Hindlimb muscle (tissue), 1 donor: ENCODE measurements at regions not wholly inside any gene's neighbourhood (a gene's known extent, or its start where the extent isn't known, plus 50 kb on each side); places are given as distances from the start of the nearest gene placed in this dataset.
"Not testable (repeated sequence)": the region's sequence is repeated elsewhere in the genome, so short reads cannot be mapped to it uniquely, and the experiment has no call there.

ENCODE experiments used
- DNase-seq: peaks from one replicate; pipeline ENCODE4 v3.0.0-alpha.2; 2013

DNA sequence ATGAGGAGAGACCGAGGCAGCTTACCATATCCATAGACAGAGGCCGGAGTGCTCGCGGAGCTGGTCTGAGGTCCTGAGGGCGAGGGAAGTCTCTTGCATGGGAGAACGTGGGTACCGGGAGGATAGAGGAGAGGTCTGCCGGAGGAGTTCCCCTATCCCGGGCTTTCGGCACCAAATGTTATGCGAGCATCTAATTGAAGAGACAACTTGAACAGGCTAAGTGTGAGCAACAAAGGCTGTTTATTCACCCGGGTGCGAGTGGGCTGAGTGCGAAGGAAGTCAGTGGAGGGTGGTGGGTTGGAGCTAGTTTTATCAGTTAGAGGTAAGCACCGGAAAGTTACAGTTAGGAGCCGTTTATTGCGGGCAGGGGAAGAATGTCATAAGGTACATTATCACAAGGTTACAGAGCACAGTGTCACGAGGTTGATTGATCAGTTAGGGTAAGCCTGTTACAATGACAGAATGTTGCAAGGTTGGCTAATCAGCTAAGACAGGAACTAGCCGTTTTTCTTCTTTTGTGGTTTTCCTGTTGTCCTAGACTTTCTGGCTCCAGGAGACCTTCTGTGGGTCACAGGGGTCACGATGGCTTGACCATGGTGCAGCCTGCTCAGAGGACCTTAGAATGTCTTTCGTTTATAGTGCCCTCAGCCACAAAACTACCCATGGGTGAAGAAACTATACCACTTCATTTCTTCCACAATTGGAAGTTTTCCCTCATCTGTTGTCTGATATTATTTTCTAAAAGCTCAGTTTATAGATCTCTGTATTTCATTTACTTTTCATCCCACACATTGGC is 746.0 kb upstream of the ADGRB3 start:
- no peak for DNase-seq

DNA sequence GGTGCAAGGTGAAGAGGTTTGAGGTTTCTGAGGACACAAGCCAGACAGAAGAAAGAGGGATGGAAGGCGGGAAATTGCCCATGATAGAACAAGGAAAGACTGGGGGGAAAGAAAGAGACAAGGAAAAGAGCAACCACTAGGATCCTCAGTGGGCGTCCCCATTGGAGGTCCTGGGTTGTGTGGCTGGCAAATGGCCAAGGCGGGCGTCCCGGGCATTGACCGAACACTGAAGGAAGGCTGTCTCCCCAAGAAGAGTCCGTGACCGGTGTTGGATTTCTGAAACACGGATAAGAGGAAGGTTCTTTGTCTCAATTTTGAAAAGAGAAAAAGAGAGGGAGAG is 746.6 kb upstream of the ADGRB3 start:
- DNase-seq, result no peak

DNA sequence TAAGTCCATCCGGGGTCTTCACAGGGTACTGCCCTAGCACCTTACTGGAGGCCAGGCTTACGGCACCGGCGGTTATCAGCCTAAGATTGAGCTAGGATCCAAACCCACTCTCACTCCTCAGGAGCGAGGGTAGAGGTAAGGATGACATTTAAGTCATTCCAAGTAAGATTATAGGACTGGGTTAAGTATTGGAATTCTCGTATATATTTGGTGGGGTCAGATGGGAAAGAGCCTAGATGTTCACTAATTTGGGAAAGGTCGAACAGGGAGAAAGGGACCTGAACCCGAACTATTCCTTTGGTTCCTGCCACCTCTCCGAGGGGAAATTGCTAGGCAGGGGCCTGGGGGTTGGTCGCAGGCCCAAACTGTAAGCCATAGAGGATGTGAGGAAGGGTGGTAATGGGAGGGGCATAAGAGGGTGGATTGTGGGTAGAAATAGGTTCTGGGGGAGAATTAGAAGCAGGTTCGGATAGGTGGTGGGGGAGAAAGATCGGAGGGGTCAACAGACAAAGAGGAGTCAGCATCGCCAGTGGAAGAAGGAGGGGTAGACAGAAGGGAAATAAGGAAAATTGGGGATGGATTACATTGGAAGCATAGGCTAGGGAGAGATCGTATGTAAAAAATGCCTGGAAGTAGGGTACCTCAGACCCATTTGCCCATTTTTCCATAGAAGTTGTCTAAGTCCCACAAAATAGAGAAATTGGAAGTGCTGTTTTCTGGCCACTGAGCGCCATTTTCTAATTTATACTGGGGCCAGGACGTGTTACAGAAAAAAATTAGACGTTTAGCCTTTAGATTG is 747.1 kb upstream of the ADGRB3 start:
- no peak for DNase-seq

GRCh38 chr6:67887419-67887746 is 747.7 kb upstream of the ADGRB3 start:
- no peak for DNase-seq

DNA sequence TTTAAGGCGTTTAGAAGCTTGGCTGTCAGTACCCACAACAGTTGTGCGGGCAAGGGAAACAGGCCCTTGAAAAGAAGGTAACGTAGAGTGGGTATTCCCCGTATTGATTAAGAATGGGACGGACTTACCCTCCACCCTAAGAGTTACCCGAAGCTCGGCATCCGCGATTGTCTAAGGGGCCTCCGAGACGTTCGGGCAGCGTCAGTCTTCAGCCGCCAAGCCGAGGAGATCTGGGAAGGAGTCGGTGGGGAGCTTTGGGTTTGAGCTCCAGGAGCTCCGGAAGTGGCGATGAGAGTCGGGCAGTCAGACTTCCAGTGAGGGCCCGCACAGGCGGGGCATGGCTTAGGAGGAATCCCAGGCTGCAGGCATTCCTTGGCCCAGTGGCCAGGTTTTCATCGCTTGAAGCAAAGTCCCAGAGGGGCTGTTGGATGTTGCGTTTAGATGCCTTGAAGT is 748.2 kb upstream of the ADGRB3 start:
- DNase-seq, result no peak

- DNase-seq, result no peak
Observed at GRCh38 chr6:67886036-67886707, 748.9 kb upstream of the ADGRB3 start.

GRCh38 chr6:67885081-67886033 is 749.7 kb upstream of the ADGRB3 start:
- no peak for DNase-seq

GRCh38 chr6:67884442-67884841 is 750.6 kb upstream of the ADGRB3 start:
- no peak for DNase-seq

GRCh38 chr6:67883500-67884366 is 751.3 kb upstream of the ADGRB3 start:
- DNase-seq, result no peak

DNA sequence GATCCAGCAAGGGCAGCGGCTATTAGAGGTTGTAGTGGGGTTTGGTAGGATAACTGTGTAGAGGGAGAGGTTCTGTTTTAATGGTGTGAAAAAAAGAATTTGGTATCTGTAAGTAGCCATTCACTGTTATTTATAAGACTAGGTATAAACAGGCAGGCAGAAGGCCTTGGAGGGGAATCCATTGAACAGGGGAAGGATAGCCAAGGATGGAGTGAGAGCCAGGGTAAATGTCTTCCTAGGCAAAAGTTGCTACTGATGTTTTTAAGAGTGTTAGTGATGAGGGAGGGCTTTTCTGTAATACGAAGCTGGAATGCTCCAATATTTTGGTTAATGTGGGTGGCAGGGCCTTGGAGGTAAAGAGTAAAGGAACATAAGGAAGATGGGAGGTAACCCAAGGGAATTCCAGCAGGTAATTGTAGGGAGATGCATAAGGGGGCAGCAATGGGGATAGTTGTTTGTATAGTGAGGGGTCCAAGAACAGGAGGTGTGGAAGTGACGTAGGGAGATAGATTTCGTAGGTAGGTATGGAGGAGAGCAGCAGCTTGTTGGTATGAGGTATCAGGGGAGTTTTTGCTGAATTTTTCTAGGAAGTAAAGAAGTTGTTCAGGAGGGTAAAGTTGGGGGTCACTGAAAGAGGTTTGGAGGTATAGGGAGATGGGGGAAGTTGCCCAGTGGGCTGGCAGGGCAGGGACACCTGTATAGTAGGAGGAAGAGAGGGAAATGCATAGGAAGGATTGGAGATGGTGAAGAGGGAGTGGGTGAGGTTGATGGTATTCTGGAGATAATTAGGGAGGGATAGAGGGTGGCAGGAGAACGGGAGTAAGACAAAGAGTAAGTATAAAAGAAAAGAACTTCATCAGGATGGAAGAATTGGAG is 752.4 kb upstream of the ADGRB3 start:
- DNase-seq, result no peak

DNA sequence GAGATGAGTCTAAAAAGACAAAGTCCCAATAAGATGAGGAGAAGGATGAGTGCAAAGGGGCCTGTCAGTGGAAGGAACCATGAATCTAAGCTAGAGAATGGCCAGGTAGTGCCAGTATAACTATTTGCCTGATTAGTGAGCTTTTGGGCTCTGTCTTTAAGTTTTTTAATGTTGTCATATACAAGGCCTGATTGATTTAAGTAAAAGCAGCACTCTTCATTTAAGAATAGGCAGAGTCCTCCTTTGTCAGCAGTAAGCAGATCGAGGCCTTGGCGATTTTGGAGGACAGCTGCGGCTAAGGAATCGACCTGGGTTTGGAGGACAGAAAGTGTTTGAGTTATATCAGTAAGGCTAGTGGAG is 753.4 kb upstream of the ADGRB3 start:
- no peak for DNase-seq

- no peak for DNase-seq
Observed at GRCh38 chr6:67880939-67881705, 754.0 kb upstream of the ADGRB3 start.

DNA sequence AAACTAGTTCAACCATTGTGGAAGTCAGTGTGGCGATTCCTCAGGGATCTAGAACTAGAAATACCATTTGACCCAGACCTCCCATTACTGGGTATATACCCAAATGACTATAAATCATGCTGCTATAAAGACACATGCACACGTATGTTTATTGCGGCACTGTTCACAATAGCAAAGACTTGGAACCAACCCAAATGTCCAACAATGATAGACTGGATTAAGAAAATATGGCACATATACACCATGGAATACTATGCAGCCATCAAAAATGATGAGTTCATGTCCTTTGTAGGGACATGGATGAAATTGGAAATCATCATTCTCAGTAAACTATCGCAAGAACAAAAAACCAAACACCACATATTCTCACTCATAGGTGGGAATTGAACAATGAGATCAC is 754.7 kb upstream of the ADGRB3 start:
- not testable (repeated sequence) for DNase-seq

DNA sequence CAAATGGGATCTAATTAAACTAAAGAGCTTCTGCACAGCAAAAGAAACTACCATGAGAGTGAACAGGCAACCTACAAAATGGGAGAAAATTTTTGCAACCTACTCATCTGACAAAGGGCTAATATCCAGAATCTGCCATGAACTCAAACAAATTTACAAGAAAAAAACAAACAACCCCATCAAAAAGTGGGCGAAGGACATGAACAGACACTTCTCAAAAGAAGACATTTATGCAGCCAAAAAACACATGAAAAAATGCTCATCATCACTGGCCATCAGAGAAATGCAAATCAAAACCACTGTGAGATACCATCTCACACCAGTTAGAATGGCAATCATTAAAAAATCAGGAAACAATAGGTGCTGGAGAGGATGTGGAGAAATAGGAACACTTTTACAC is 755.2 kb upstream of the ADGRB3 start:
- not testable (repeated sequence) for DNase-seq

- not testable (repeated sequence) for DNase-seq
Observed at GRCh38 chr6:67879105-67879904, 755.8 kb upstream of the ADGRB3 start.

GRCh38 chr6:67878216-67878615 is 756.9 kb upstream of the ADGRB3 start:
- not testable (repeated sequence) for DNase-seq

DNA sequence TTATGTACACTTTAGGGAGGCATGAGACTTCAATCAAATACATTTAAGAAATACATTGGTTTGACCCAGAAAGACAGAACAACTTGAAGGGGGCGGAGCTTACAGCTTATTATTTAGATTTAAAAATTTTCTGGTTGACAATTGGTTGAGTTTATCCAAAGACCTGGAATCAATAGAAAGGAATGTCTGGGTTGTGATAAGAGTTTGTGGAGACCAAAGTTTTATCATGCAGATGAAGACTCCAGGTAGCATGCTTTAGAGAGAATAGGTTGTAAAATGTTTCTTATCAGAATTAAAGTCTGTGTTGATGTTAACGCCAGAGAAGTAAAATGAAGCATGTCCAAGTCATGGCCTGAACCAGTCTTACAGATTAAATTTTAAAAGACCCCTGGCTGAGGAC is 757.8 kb upstream of the ADGRB3 start:
- no peak for DNase-seq

DNA sequence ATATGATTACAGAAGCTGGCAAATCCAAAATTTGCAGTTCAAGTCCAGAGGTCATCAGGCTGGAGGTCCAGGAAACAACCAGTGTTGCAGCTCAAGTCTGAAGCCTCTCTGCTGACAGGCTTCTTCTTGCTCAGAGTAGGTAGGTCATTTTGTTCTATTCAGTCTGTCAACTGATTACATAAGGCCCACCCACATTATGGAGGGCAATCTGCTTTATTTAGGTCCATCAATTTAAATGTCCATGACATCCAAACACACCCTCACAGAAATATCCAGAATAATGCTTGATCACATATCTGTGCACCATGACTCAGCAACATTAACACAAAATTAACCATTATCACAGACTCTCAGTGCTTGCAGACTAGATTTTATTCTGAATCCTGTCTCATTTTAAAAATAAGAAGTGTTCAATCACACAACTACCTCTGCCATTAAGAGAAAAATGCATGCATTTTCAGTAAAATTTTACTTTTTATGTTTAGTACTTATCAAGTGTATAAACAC is 759.2 kb upstream of the ADGRB3 start:
- DNase-seq, result no peak

GRCh38 chr6:67870321-67870720 is 764.8 kb upstream of the ADGRB3 start:
- DNase-seq, result no peak
